SU-DHL-6 (cell line): ENCODE measurements at regions not wholly inside any gene's neighbourhood (a gene's known extent, or its start where the extent isn't known, plus 50 kb on each side); places are given as distances from the start of the nearest gene placed in this dataset.

Experiments used
- H2AFZ ChIP-seq: fragments of 200-600 bp; sonication (generic); 2 replicates; pipeline ENCODE4 v1.6.1; 2014; ENCODE audit warnings: low read depth, mild to moderate bottlenecking, moderate library complexity, mixed read lengths, antibody characterized with exemption, low read length; ENCODE audit not compliant: severe bottlenecking
- H3F3A ChIP-seq: fragments of 200-600 bp; shearing (Covaris generic); 2 replicates; pipeline ENCODE4 v1.6.0; 2016; ENCODE audit warnings: antibody characterized with exemption, mild to moderate bottlenecking; ENCODE audit not compliant: insufficient read depth
- H3K27ac ChIP-seq: fragments of 200-600 bp; sonication (generic); 2 replicates; pipeline ENCODE4 v1.5.1; 2016; ENCODE audit warnings: low read depth, mild to moderate bottlenecking, low read length, moderate library complexity, mixed read lengths
- H3K27me3 ChIP-seq: fragments of 200-600 bp; sonication (generic), shearing (Covaris generic); 2 replicates; pipeline ENCODE4 v1.6.0; 2014; ENCODE audit warnings: mild to moderate bottlenecking, low read length
- H3K36me3 ChIP-seq: fragments of 200-600 bp; sonication (generic); 2 replicates; pipeline ENCODE4 v1.6.1; 2014; ENCODE audit warnings: mild to moderate bottlenecking, low read length, mixed read lengths
- H3K4me2 ChIP-seq: fragments of 300-600, 200-600 bp; shearing (Covaris generic), sonication (generic); 2 replicates; pipeline ENCODE4 v1.6.0; 2014; ENCODE audit warnings: low read length, low read depth, mild to moderate bottlenecking; ENCODE audit not compliant: poor library complexity, severe bottlenecking
- H3K4me3 ChIP-seq: fragments of 200-600 bp; sonication (generic); 2 replicates; pipeline ENCODE4 v1.5.1; 2014; ENCODE audit warnings: antibody characterized with exemption, low read length, mild to moderate bottlenecking, mixed read lengths; ENCODE audit not compliant: insufficient read depth, poor library complexity, severe bottlenecking
- H3K79me2 ChIP-seq: fragments of 200-600 bp; sonication (generic); 2 replicates; pipeline ENCODE4 v1.6.1; 2014; ENCODE audit warnings: mild to moderate bottlenecking, low read length, moderate library complexity; ENCODE audit not compliant: insufficient read depth
- H3K9ac ChIP-seq: fragments of 200-600 bp; sonication (generic); 2 replicates; pipeline ENCODE4 v1.7.0; 2014; ENCODE audit warnings: mild to moderate bottlenecking, low read length
- H3K9me2 ChIP-seq: fragments of 200-600 bp; sonication (generic); replicated peaks from 2 replicates; pipeline ENCODE4 v1.6.1; 2014; ENCODE audit warnings: low read length; ENCODE audit not compliant: insufficient read depth
- H3K9me3 ChIP-seq: fragments of 200-600 bp; sonication (generic); 2 replicates; pipeline ENCODE4 v1.6.1; 2014; ENCODE audit warnings: low read length, mixed read lengths; ENCODE audit not compliant: insufficient read depth
- H4K20me1 ChIP-seq: fragments of 200-600 bp; sonication (generic); 2 replicates; pipeline ENCODE4 v1.6.1; 2014; ENCODE audit warnings: low read depth, mild to moderate bottlenecking, antibody characterized with exemption, low read length, moderate library complexity, mixed read lengths
- EZH2phosphoT487 ChIP-seq: fragments of 200-600 bp; sonication (generic), shearing (Covaris generic); conservative IDR thresholded peaks from 2 replicates; pipeline ENCODE4 v1.6.1; 2018; ENCODE audit warnings: mild to moderate bottlenecking, antibody characterized with exemption, low read length, moderate library complexity, mixed read lengths
- TF ChIP-seq, protein P1 (sequence below): fragments of 200-600 bp; sonication (generic); IDR thresholded peaks from one replicate; pipeline ENCODE4 v1.5.1; 2017; ENCODE audit warnings: antibody characterized with exemption, mild to moderate bottlenecking, low read length, moderate library complexity; ENCODE audit not compliant: insufficient read depth, poor library complexity, severe bottlenecking

DNA sequence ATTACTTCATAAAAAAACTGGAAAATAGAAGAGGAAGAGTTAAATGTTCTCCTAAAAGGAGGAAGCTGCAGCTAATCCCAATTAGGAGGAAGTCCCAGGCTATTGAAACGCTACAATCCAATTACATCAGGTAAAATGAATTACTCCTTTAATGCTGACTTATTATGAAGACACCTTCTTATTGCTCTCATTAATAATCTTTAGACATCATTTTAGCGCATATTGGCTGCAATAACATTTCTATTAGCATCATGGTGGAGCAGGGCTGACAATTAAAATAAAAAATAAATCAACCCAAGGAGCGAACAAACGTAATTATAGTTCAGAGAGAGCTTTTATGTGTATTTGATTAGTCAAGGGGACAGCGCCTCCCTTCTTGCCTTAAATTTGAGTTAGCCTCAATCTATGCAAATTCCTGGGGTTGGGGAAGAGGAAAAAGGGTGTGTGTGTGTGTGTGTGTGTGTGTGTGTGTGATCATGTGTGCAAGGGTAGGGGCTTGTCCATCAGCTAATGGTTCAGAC is 109.0 kb upstream of the IRX6 start:
- Histone ChIP-seq H3K9ac (no peak overlapping the region), H3K79me2 (no peaks in the 10 kb centered on the region), H4K20me1 (no peaks in the 10 kb centered on the region), H2AFZ (no peak overlapping the region), H3K9me3 (no peaks in the 10 kb centered on the region), H3K27me3 (no peaks in the 10 kb centered on the region), H3K4me3 (no peak overlapping the region), H3K9me2 (no peaks in the 10 kb centered on the region; the same call in 1 of the 2 replicates), H3K4me2 (no peak overlapping the region), H3K36me3 (no peaks in the 10 kb centered on the region), H3K27ac (no peak overlapping the region), H3F3A (no peaks in the 10 kb centered on the region)
- no peak for TF ChIP-seq EZH2phosphoT487
- TF ChIP-seq, protein P1, sequence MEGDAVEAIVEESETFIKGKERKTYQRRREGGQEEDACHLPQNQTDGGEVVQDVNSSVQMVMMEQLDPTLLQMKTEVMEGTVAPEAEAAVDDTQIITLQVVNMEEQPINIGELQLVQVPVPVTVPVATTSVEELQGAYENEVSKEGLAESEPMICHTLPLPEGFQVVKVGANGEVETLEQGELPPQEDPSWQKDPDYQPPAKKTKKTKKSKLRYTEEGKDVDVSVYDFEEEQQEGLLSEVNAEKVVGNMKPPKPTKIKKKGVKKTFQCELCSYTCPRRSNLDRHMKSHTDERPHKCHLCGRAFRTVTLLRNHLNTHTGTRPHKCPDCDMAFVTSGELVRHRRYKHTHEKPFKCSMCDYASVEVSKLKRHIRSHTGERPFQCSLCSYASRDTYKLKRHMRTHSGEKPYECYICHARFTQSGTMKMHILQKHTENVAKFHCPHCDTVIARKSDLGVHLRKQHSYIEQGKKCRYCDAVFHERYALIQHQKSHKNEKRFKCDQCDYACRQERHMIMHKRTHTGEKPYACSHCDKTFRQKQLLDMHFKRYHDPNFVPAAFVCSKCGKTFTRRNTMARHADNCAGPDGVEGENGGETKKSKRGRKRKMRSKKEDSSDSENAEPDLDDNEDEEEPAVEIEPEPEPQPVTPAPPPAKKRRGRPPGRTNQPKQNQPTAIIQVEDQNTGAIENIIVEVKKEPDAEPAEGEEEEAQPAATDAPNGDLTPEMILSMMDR: no peak

DNA sequence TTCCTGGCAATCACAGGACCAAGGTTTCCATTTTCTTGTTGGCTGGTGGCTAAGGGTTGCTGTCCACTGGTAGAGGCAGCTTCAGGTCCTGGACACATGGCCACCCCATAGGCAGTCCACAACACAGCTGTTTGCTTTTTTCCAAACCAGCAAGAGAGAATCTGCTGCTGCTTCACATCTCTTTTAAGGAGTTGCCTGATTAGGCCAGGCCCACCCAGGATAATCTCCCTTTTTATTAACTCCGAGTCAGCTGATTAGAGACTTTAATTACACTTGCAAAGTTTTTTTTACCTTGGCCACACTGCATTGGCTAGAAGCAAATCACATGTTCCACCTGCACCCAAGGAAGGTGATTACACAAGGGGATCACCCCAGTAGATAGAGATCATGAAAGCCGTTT is 106.6 kb upstream of the IRX6 start:
- Histone ChIP-seq H3K9me3 (no peaks in the 10 kb centered on the region), H3K9me2 (no peaks in the 10 kb centered on the region; the same call in 1 of the 2 replicates), H3K9ac (no peak overlapping the region), H4K20me1 (no peaks in the 10 kb centered on the region), H3K27me3 (no peaks in the 10 kb centered on the region), H3K36me3 (no peaks in the 10 kb centered on the region), H3K79me2 (no peaks in the 10 kb centered on the region), H3K4me2 (no peak overlapping the region), H3K4me3 (no peak overlapping the region), H3K27ac (no peak overlapping the region), H2AFZ (no peak overlapping the region), H3F3A (no peaks in the 10 kb centered on the region)
- TF ChIP-seq, protein P1: no peak
- no peak for TF ChIP-seq EZH2phosphoT487

DNA sequence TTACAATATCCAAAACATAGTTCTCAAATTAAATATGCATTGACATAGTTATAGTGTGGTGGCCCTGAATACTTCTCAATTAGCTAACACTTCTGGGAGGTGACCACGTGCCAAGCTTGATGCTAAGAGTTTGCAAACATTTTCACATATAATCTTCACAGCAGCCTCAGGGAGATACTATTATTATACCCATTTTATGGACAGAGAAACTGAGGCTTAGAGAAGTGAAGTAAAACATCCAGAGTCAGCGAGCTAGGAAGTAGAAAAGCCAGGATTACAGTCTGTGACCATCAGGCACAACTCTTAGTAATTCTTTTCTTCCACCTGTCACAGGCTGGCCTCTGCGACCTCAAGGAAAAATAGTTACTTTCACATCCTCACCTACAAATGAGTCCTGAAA is 102.2 kb upstream of the IRX6 start:
- Histone ChIP-seq H3K9me3 (no peaks in the 10 kb centered on the region), H3K9me2 (no peaks in the 10 kb centered on the region), H2AFZ (no peak overlapping the region), H3K4me2 (no peak overlapping the region), H3K27me3 (no peaks in the 10 kb centered on the region), H3F3A (no peaks in the 10 kb centered on the region), H4K20me1 (no peaks in the 10 kb centered on the region), H3K36me3 (no peaks in the 10 kb centered on the region), H3K79me2 (no peaks in the 10 kb centered on the region), H3K9ac (no peak overlapping the region), H3K27ac (no peak overlapping the region), H3K4me3 (no peak overlapping the region)
- TF ChIP-seq, protein P1: no peak
- TF ChIP-seq EZH2phosphoT487: no peak
